ENCODE measurements at regions not wholly inside any gene's neighbourhood (a gene's known extent, or its start where the extent isn't known, plus 50 kb on each side); places are given as distances from the start of the nearest gene placed in this dataset.

- TF ChIP-seq CTCF (IDR thresholded peaks at IDR 0.05; ENCODE audit: low read depth, low read length, missing input control) (no peak), ZBTB33 (IDR thresholded peaks at IDR 0.05) (no peak), SP1 (IDR thresholded peaks at IDR 0.05) (no peak), REST (IDR thresholded peaks at IDR 0.05) (no peak), YY1 (IDR thresholded peaks at IDR 0.05) (no peak), MAX (IDR thresholded peaks at IDR 0.05) (no peak), RAD21 (IDR thresholded peaks at IDR 0.05) (no peak), GABPA (IDR thresholded peaks at IDR 0.05 in 1 of 2, conservative IDR thresholded peaks at IDR 0.05 in 1 of 2) (no peak), FOXA1 (IDR thresholded peaks at IDR 0.05) (no peak), RXRA (IDR thresholded peaks at IDR 0.05) (no peak)
Observed at GRCh38 chr7:13028036-13028824, 340.8 kb downstream of the ARL4A start.

Measured in liver (tissue), 3 donors.